ENCODE measurements at regions not wholly inside any gene's neighbourhood (a gene's known extent, or its start where the extent isn't known, plus 50 kb on each side); places are given as distances from the start of the nearest gene placed in this dataset.

- TF ChIP-seq CTCF (IDR thresholded peaks at IDR 0.05; ENCODE audit: insufficient read depth, low read length, missing control alignments): no peak
- POLR2A ChIA-PET: no interaction called here
- no peak for DNase-seq (ENCODE audit: low read depth, low spot score)
- no peak overlapping the region for H3K4me3 ChIP-seq (ENCODE audit: low read depth, low read length)
- CTCF ChIA-PET: no interaction called here
Observed at GRCh38 chr19:30171795-30172612, 200.2 kb upstream of the ZNF536 start.

GRCh38 chr19:30172613-30173242, 199.5 kb upstream of the ZNF536 start:
- DNase-seq (ENCODE audit: low read depth, low spot score): no peak
- H3K4me3 ChIP-seq (ENCODE audit: low read depth, low read length): no peak overlapping the region
- POLR2A ChIA-PET: no interaction called here
- TF ChIP-seq CTCF (IDR thresholded peaks at IDR 0.05; ENCODE audit: insufficient read depth, low read length, missing control alignments): no peak
- CTCF ChIA-PET: no interaction called here

- POLR2A ChIA-PET: no interaction called here
- no peak for TF ChIP-seq CTCF (IDR thresholded peaks at IDR 0.05; ENCODE audit: insufficient read depth, low read length, missing control alignments)
- no peak overlapping the region for H3K4me3 ChIP-seq (ENCODE audit: low read depth, low read length)
- CTCF ChIA-PET: no interaction called here
- DNase-seq (ENCODE audit: low read depth, low spot score): no peak
Observed at GRCh38 chr19:30173593-30174356, 198.4 kb upstream of the ZNF536 start.

- no peak for DNase-seq (ENCODE audit: low read depth, low spot score)
- CTCF ChIA-PET: no interaction called here
- TF ChIP-seq CTCF (IDR thresholded peaks at IDR 0.05; ENCODE audit: insufficient read depth, low read length, missing control alignments): no peak
Observed at GRCh38 chr19:30174357-30174645, 197.9 kb upstream of the ZNF536 start.

GRCh38 chr19:30174791-30175190, 197.4 kb upstream of the ZNF536 start:
- POLR2A ChIA-PET: no interaction called here
- no peak overlapping the region for H3K4me3 ChIP-seq (ENCODE audit: low read depth, low read length)
- no peak for TF ChIP-seq CTCF (IDR thresholded peaks at IDR 0.05; ENCODE audit: insufficient read depth, low read length, missing control alignments)
- CTCF ChIA-PET: no interaction called here
- DNase-seq (ENCODE audit: low read depth, low spot score): no peak

More at GRCh38 chr19:30174357-30174645, 197.9 kb upstream of the ZNF536 start:
- POLR2A ChIA-PET: no interaction called here
- no peak overlapping the region for H3K4me3 ChIP-seq (ENCODE audit: low read depth, low read length)

GRCh38 chr19:30175987-30176386, 196.2 kb upstream of the ZNF536 start:
- H3K4me3 ChIP-seq (ENCODE audit: low read depth, low read length): no peak overlapping the region
- ChIA-PET CTCF (no interaction called here), POLR2A (no interaction called here)
- no peak for DNase-seq (ENCODE audit: low read depth, low spot score)
- TF ChIP-seq CTCF (IDR thresholded peaks at IDR 0.05; ENCODE audit: insufficient read depth, low read length, missing control alignments): no peak
